Colonic mucosa (tissue), 4 donors: ENCODE measurements at regions not wholly inside any gene's neighbourhood (a gene's known extent, or its start where the extent isn't known, plus 50 kb on each side); places are given as distances from the start of the nearest gene placed in this dataset.

Source experiments
- DNase-seq: peaks from one replicate; pipeline ENCODE4 v3.0.0-alpha.2; 2020
- H3K27ac ChIP-seq: fragments of 200-600 bp; one replicate; pipeline ENCODE4 v1.8.0; 2021
- H3K27me3 ChIP-seq: fragments of 200-600 bp; one replicate; pipeline ENCODE4 v1.8.0; 2021
- H3K36me3 ChIP-seq: fragments of 200-600 bp; one replicate; pipeline ENCODE4 v1.8.0; 2021
- H3K4me1 ChIP-seq: fragments of 200-600 bp; one replicate; pipeline ENCODE4 v1.8.0; 2021; ENCODE audit warnings: mild to moderate bottlenecking
- H3K4me3 ChIP-seq: fragments of 200-600 bp; one replicate; pipeline ENCODE4 v1.8.0; 2021
- H3K9ac ChIP-seq, 2 donors: one replicate each; pipeline ENCODE4 v1.7.0; 2013; ENCODE audit warnings: control low read depth in 2 of 2, low read depth in 2 of 2, low read length in 2 of 2
- H3K9me3 ChIP-seq: fragments of 200-600 bp; one replicate; pipeline ENCODE4 v1.8.0; 2021
- intact Hi-C: fragments of 100-400 bp; cut with DNase I; formaldehyde crosslinking; loops from one replicate; pipeline ENCODE4 v1.14.1; 2022
- TF ChIP-seq, protein P1 (sequence below): fragments of 200-600 bp; IDR thresholded peaks from one replicate; pipeline ENCODE4 v1.8.0; 2022; ENCODE audit warnings: antibody characterized with exemption, mild to moderate bottlenecking
- donor health status: healthy.
- donor health status: DM: no; HTN: no; CAD: no.
- donor health status: DM: no; HTN: no; CAD: no.

GRCh38 chr5:175118700-175119309, 325.2 kb downstream of the DRD1 start:
- Histone ChIP-seq H3K27ac (no peak overlapping the region), H3K4me3 (no peak overlapping the region), H3K9me3 (no peaks in the 10 kb centered on the region), H3K27me3 (no peaks in the 10 kb centered on the region), H3K36me3 (no peaks in the 10 kb centered on the region), H3K9ac (no peak overlapping the region), H3K4me1 (no peaks in the 10 kb centered on the region)
- intact Hi-C loops, result no loop called here
- no peak for DNase-seq
- TF ChIP-seq, protein P1, sequence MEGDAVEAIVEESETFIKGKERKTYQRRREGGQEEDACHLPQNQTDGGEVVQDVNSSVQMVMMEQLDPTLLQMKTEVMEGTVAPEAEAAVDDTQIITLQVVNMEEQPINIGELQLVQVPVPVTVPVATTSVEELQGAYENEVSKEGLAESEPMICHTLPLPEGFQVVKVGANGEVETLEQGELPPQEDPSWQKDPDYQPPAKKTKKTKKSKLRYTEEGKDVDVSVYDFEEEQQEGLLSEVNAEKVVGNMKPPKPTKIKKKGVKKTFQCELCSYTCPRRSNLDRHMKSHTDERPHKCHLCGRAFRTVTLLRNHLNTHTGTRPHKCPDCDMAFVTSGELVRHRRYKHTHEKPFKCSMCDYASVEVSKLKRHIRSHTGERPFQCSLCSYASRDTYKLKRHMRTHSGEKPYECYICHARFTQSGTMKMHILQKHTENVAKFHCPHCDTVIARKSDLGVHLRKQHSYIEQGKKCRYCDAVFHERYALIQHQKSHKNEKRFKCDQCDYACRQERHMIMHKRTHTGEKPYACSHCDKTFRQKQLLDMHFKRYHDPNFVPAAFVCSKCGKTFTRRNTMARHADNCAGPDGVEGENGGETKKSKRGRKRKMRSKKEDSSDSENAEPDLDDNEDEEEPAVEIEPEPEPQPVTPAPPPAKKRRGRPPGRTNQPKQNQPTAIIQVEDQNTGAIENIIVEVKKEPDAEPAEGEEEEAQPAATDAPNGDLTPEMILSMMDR, result no peak

DNA sequence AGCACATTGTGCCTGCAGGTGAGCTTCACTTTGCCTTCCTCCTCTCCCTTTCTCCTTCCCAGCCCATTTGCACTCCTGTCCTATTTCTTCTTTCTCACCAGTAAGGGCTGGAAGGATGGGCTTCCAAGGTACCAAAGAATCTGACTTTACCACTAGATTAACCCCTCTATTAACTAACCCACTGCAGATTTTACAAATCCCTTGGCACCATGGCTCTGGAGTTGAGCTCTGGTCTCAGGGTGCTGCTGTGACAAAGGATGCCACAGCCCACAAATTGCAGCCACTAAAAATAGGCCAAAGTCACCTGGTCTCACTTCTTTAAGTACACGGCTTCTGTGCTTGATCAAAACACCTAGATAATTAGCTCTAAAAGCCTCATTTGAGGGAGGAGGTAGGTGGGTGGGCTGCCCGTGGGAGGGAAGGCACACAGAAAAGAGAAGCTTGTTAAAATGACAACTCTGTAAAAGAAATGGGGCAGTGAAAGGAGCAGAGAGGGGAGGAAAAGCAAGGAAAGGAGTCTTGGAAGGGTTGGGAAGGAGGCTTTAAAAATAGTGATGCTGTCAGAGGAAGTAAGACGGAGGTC, 327.4 kb downstream of the DRD1 start:
- no peak for DNase-seq
- Histone ChIP-seq H3K4me3 (no peak overlapping the region), H3K27me3 (no peaks in the 10 kb centered on the region), H3K9ac (no peak overlapping the region), H3K9me3 (no peaks in the 10 kb centered on the region), H3K4me1 (no peaks in the 10 kb centered on the region), H3K36me3 (no peaks in the 10 kb centered on the region), H3K27ac (no peak overlapping the region)
- TF ChIP-seq, protein P1, result no peak
- intact Hi-C loops, result no loop called here

DNA sequence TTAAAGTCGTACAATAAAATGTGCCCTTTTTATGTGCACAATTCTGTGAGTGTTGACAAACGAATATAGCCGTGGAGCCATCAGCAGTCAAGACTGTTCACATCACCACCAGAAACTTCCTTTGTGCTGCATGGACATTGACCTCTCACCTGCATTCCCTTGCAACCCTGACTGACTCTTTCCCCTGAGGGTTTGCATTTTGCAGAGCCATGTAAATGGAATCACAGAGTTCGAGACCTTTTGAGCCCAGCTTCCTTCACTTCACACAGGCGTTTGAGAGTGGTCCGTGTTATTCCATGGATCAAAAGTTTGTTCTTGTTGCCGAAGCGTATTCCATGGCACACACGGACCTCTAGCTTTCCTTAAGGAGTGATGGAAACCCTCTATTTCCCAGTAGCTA, 328.2 kb downstream of the DRD1 start:
- TF ChIP-seq, protein P1, result no peak
- no peak overlapping the region for H3K4me3 ChIP-seq
- no peak overlapping the region for H3K9ac ChIP-seq
- H3K36me3 ChIP-seq, result no peaks in the 10 kb centered on the region
- no peak for DNase-seq
- no peak overlapping the region for H3K27ac ChIP-seq
- intact Hi-C loops, result no loop called here
- H3K9me3 ChIP-seq, result no peaks in the 10 kb centered on the region
- H3K27me3 ChIP-seq, result no peaks in the 10 kb centered on the region
- H3K4me1 ChIP-seq, result no peaks in the 10 kb centered on the region

DNA sequence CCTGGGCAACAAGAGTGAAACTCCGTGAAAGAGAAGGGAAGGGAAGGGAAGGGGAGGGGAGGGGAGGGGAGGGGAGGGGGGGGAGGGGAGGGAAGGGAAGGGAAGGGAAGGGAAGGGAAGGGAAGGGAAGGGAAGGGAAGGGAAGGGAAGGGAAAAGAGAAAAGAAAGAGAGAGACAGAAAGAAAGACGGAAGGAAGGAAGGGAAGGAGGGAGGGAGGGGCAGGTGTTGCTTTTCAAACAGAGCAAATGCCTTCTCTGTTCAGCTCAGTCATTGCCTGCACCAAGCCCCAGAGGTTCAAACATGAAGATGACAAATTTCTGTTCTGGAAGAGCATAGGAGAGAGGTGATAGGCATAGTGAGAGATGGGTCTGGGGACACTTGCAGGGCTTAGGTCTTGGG, 330.0 kb downstream of the DRD1 start:
- intact Hi-C loops, result no loop called here
- H3K27ac ChIP-seq, result no peak overlapping the region
- no peaks in the 10 kb centered on the region for H3K27me3 ChIP-seq
- no peak for DNase-seq
- H3K4me3 ChIP-seq, result no peak overlapping the region
- TF ChIP-seq, protein P1, result no peak
- H3K4me1 ChIP-seq, result no peaks in the 10 kb centered on the region
- no peak overlapping the region for H3K9ac ChIP-seq
- H3K9me3 ChIP-seq, result no peaks in the 10 kb centered on the region
- H3K36me3 ChIP-seq, result no peaks in the 10 kb centered on the region

DNA sequence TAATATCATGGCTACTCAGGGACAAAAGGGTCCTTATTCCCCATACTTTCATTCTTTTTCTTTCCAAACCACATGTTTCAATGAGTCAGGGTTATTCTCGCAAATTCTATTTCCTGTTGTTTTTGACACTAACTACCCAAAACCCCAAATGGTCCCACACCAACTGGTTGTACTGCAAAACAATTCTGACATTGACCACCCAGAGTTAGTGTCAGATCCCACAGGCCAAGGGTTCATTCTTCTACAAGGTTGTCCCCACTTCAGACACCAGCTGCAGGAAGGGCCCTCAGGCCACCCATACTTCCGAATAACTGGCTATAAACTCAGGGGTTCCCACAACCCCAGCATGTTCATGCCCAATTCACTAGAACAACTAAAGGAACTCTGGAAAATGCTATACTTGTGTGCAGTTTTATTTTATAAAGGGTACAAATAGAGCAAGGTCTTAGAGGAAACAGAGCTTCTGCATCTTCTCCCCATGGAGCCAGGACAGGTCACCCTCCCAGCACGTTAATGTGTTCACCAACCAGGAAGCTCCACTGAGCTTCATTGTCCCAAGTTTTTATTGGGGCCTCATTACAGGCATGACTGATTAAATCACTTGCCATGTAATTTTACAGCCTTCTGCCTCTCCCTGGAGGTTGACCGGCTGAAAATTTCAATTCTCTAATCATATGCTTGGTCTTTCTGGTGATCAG, 334.8 kb downstream of the DRD1 start:
- H3K4me1 ChIP-seq, result no peaks in the 10 kb centered on the region
- TF ChIP-seq, protein P1, result no peak
- intact Hi-C loops, result no loop called here
- no peak overlapping the region for H3K27ac ChIP-seq
- no peak overlapping the region for H3K9ac ChIP-seq
- no peaks in the 10 kb centered on the region for H3K27me3 ChIP-seq
- no peaks in the 10 kb centered on the region for H3K9me3 ChIP-seq
- H3K36me3 ChIP-seq, result no peaks in the 10 kb centered on the region
- DNase-seq, result no peak
- H3K4me3 ChIP-seq, result no peak overlapping the region
